Hematopoietic multipotent progenitor cell treated with erythropoietin and hydrocortisone succinate and interleukin-3 and kit ligand, for 17 days (in vitro differentiated cells): ENCODE measurements at regions not wholly inside any gene's neighbourhood (a gene's known extent, or its start where the extent isn't known, plus 50 kb on each side); places are given as distances from the start of the nearest gene placed in this dataset.
"Not testable (repeated sequence)": the region's sequence is repeated elsewhere in the genome, so short reads cannot be mapped to it uniquely, and the experiment has no call there.

Experiments used
- DNase-seq: peaks from one replicate; pipeline ENCODE4 v3.0.0-alpha.2; 2015; ENCODE audit warnings: low spot score

DNA sequence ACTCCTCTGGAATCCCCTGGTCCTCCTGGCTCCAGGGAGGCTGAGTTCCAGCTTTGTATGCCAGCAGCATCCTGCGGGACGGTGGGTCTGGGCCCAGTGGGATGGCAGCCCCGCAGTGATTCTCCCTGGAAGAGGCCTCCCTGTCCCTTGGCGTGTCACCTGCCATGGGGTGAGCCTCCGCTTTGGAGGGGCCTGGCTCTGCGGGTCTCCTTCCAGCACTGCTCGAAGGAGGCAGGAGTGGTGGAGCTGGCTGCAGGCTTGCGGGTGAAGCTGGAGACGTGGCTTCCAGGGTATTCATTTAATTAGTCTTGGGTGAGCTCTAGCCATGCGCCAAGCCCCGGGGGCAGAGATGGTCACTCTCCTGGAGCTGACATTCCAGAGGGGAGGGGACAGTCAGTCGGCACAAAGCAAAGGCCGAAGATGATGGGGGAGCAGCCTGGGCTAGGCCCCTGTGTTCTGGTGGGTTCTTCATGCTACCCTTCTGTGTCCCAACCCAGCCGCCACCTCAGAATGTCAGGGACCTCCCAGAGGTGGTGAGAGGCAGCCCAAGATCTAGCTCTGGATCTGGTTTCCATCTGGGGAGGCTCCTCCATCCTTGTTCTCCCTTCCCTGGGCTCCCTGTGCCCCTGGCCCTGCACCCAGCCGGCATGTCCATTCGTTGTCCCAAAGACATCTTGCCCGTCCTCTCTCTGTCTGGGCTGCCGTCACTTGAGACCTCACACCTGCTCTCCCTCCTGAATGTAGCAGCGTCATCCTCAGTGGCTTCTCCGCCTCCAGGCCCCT lies 1332.5 kb downstream of the BRD1 start:
- no peak for DNase-seq

DNA sequence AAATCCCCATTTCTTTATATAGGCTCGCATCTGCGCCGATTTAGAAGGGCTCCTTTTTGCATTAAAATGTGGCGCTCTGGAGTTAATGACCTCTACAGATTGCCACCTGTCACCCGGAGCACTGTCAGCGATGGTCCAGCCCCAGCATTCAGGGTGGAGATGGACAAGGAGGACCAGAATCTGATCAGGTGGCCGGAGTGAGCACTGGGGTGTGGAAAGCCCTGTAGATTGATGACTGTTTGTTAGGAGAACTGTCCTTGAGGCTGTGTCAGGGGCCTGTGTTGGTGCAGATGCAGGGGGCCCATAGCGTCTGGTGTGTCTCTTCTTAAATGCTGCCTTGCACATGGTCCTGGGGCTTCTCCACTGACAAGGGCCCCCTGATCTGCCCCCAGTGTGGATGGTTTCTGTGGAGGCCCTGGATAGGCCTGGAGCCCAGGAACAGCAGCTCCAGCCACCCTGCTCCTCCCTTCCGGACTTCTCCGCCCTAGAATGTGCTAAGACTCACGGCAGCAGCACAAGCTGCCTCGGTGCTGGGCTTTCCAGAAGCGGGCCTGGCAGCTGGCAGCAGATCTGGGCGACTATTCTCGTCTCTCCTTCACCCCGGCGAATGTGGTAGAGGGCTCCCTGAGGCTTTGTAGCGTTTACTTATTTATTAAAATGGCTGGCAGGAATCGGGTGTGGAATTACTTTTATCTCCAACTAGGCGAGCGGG lies 1333.3 kb downstream of the BRD1 start:
- DNase-seq = no peak

DNA sequence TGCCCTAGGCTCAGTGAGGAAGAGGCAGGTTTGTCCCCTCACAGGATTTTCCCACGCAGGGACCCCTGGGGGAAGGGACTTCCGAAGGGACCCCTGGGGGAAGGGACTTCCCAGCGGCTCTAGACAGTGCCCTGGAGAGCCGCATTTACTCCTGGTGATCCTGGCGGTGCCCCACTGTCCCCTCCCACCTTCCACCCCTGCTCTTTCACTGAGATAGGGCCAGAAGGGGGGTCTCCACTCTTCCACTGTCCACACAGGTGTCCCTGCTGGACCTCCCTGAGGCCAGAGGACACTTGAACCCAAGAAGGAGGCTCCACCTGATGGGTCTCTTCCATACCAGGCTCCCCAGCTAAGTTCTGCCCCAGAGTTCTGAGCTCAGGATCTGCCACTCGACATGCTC lies 1333.9 kb downstream of the BRD1 start:
- DNase-seq = no peak

DNA sequence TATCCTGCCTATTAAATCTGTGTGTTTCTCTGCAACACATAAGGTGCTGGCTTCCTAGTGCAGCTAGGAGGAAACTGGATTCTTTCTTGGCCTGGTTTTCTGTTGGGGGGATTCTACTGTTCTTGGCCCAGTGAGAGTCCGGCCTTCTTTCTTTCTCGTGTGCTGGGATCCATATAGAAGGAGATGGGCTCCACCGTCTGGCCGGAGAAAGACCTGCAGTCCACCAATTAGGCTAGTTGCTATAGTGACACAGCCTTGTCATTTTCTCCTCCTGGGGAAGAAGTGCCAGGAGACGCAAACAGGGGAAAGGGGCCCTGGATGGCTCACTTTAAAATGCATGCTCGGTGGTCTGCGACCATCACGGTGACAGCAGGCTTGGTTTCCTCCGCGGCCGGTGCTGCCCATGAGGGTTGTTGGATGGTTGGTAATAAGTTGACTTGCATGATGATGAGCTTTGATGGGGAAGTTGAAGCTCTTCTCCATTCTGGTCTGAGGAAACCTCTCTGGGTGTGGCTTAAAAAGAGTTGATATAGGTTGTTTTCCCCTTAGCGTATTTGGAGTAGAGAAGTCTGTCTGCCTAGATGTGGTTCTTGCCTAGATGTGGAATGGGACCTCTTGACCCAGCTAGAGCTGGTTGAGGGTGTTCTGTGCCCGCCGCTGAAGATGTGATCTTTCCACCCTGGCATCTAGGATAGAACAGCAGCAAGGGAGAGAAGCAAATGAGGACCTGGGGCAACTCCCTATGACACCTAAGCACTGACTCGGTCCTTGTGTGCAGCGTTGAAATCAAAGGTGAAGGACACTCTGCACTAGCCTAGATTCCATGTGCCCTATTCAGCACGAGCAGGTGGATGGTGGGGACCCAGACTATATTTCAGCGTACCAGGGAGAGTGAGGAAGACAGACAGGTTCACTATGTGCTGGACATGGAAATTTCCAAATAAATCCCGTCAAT lies 1335.0 kb downstream of the BRD1 start:
- DNase-seq = no peak

DNA sequence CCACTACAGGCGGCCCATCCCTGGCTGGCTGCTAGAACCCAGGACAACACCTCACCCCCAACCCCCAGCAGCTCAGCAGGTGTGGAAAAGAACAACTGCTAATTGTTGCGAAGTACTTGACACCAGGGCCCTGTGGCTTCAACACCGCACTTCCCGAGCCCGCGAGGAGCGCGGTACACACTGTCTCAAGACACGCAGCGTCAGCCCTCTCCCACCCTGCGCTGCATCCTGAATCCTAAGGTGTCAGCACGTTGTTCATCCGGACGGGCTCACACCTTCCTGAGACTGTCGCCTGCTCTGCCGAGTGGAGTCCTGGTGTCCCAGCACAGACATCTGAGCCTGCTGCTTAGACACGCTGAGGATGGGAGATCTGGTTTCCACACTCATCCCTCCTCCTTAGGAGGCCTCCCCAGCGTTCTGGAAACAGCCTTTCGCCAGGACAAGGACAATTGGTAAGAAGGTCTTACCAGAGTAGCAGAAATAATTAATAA lies 1336.2 kb downstream of the BRD1 start:
- DNase-seq = no peak

DNA sequence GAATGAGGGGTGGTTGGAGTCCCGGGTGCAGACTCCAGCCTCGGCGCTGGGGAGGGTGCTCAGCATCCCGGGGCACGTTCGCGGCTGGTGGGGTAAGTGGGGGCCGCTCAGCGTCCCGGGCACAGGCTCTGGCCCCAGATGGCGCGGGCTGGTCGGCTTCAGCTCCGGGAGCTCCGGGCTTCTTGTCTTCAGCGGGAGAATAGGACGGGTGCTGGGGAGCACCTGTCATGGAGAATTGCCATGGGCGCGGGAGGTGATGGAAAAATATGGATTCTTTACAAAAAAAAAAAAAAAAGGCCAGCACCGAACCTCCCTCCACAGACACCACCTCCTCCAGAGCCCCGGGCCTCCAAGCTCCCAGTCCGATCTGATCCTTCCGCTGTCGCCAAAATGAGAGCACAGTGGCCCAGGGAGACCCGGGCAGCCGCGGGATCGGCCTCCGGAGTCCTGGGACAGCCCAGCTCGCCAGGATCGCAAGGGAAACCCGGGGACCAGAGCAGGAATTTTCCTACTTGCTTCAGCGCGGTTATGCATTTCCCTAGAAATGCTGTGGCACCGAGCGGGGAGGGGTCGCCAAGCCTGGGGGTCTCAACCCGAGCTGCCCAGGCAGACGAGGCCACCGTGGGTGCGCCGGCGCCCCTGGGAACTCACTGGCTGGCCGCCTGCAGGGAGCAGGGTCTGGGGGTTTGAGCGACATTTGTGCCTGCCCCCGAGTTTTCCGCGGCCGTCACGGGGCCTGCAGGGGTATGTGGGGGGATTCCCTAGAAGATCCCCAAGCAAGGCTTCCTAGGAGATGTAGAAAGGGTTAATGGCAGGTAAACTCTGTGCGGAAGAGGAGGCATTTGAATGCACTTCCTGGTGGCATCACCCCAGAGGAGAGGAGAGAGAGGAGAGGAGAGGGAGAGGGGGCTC lies 1336.9 kb downstream of the BRD1 start:
- no peak for DNase-seq

DNA sequence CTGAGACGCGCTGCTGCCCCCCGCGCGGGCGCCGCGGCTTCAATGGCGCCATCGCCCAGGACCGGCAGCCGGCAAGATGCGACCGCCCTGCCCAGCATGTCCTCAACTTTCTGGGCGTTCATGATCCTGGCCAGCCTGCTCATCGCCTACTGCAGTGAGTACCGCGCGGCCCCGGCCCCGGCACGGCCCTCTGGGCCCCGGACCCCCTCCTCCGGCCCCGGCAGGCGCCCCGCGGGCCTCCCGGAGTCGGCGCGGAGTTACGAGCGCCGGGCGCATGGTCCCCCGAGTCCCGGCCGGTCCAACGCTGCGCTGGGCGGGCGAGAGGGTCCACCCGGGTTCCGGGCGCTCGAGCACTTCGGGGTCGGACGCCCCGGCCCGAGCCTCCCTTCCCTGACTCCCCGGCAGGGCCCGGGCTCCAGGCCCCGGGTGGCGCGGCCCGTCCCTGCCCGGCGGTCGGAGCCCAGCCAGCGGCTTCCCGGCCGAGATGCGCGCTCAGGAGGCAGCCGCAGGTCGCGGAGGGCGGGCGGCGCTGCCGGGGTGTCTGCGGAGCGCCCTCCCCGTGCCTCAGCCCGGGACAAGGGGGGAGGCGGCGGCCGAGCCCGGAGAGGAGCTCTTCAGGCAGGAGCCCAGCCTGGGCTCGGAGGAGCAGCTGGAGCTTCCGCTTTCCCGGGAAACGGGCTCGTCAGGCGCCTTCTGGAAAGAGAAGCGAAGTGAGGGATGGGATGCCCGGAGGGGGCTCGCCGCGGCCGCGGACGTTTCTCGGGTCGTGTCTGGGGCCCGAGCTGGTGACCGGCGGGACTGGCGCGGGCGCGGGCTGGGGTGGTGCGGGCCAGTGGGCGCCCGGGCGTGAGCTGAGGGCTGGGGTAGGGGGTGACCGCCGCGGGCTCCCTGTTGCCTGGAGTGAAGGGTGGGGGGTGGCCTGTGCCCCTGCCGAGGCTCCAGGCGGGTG lies 1337.8 kb downstream of the BRD1 start:
- no peak for DNase-seq

DNA sequence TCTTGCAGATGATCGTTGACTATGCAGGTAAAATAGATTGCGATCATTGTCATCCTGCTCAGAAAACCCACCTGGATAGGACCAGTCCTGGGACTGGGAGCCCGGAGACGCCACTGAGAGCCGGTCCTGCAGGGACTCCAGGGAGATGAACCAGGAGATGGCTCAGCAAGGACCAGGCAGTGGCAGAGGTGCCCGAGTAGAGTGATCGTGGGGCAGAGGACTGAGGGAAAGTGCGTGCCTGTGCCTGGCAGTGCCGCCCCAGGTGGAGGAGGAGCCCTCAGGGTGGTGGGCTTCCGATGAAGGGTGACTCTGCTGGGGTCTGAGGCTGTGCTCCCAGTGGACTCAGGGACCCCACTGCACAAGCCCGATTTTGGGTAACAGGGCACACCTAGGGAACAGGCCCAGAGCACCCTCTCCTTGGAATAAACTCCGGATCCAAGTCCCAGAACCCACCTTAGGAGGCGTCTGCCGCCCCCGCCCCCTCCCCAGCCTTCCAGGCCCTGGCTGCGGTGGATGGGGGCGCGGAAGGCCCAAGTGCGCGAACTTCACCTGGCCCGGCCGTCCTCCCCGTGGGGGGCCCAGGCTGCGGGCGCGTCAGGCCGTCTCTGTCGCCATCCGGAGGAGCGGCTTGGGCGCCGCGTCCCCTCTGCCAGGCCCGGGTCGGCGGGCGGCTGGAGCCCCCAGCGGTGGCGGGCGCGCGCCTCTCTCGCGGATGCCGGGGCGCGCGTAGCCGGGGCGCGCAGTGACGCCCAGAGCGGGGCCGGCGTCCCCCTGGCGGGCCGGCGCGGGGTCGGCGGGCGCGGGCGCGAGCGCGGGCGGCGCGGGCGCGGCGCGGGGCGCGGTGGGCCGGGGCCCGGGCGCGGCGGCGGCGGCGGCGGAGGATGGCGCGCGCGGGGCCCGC lies 1338.8 kb downstream of the BRD1 start:
- DNase-seq = no peak

DNA sequence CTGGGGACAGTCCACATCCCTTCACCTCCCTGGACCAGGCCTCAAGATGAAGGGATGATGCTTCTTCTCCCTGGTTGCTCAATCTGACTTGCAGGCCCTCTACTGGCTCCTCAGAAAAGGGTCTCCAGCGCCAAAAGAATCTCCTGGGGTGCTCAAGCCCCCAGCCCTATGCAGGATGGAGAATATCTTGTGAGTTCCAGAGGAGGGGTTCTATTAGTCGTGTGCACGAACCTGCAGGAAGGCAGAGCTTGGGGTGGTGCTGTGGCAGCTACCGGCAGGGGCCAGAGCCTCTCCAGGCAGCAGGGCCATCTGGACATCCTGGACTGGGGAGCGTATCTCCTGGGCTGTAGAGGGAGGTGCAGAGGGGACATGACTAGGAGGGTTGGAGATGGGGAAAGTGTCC lies 1339.5 kb downstream of the BRD1 start:
- DNase-seq = no peak

DNA sequence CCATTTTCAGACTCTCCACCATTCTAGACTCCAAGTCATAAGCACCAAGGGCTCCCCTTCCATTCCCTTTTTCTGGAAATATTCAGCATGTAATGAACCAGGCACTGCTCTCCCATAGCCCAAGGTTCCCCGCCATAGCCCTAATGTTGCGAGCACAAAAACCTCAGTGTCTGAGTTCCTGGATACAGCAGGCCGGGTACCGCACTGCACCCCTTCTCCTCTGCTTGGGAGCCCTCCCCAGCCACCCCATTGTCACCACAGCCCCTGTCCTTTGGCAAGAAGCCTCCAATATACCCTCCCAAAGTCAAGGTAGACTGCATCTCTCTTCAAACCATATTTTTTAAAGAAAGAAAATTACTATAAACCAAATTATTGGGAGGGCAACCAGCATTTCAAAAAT lies 1341.1 kb downstream of the BRD1 start:
- no peak for DNase-seq

DNA sequence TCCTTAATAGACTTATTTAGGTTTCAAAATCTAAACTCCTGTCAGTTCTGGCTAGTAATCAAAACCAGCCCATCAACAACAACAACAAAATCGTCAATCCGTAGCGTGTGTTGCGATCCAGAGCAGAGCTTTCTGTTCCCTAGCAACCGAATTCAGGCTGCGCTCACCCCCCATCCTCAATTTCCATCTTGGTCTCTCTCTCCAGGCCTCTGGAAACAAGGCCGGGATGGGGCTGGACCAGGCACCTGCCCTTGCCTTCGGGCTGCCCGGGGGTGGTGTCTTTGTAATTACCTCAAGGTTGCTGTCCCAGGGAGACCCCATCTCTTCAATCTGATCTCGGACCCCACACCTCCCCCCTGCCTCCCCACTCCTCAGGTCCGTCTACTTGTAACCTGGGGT lies 1341.5 kb downstream of the BRD1 start:
- DNase-seq = no peak

DNA sequence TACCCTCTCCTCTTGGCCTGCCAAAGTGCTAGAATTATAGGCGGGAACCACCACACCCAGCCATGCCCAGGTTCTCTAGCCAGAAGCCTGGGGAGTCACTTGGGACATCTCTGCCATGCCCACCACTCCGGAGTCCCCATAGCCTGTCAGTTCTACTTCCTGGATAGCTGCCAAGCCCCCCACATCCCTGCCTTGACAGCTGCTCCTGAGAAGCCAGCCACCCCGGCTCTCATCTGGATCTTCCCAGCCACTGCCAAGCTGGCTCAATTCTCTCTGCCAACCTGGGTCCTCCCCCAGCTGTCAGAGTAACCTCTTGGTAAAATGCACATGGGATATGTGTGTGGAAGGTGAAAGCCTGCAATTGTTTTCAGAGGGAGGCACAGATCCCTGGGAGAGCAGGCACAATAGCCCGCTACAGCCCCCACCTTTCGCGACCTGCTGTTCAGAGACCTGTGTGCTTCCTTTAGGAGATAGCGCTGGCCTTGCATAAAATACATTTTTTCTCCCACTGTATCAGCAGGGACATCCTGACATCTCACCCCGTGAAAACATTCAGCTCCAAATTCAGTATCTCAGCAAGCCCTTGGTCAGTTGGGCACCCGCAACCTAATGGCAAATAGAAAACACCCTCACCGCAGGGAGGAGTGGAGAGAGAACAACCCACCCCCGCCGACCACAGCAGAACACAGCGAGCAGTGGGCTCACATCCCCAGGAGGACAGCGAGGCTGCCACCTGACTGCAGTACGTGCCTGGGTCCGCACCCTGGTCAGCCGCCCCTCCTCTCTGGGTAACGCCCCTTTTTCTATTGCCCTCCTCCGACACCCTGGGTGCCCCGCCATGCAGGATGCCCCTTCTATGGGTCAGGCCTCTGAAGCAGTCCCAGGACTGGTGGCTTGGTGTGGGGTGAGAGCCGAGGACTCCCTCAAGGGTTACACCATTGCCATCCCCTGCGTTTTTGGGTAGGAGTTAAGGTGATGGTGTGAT lies 1342.2 kb downstream of the BRD1 start:
- no peak for DNase-seq

DNA sequence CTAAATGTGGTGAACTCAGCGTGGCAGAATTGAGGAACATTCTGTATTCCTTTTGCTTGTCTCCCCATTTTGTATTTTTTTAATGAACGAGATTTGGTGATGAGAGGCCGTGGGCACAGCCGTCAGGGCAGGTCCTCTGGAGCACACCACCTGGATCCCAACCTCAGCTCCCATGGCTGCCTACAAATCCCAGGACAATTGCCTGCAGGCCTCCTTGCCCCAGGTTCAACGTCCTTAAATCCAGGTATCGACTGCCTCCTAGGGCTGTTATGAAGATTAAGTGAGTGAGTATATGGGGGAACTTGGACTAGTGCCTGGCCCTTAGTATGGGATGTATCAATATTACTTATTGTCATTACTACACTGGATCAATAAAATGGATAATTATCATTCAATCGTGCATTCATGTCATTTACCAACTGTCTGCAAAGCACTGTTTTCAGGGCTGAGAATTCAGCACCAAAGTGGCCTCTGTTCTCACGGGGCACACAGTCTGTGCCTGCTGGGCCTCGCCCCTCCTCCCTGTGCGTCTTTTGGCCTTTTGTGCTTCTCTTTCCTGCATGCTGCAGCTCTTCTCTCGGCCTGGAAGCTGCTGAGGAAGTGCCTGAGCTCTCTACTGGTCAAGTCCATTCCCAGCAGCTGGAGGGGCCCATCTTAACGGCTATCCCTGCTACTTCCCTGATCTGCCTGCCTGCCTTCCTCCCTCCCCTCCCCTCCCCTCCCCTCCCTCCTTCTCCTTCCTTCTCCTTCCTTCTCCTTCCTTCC lies 1343.7 kb downstream of the BRD1 start:
- DNase-seq = no peak

DNA sequence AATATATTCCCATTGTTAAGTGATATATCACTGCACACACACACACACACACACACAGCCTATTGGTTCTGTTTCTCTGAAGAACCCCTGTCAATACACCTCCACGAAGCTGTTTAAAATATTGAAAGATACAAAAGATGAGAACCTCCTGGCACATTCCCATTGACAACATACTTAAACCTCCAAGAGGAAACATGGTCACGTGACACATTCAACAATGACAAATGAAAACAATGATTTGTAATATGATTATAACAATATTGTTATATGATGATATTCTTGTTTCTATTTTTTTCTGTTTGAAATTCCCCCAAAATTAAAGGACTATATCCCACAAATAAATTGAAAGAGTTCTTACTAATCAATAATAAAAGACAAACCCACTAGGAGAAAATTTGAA lies 1344.9 kb downstream of the BRD1 start:
- no peak for DNase-seq

DNA sequence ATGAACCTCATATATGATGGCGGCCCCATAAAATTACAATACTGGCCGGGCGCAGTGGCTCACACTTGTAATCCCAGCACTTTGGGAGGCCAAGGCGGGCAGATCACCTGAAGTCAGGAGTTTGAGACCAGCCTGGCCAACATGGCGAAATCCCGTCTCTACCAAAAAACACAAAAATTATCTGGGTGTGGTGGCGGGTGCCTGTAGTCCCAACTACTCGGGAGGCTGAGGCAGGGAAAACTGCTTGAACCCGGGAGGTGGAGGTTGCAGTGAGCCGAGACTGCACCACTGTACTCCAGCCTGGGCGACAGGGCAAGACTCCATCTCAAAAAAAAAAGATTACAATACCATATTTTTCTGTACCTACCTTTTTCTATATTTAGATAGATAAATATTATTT lies 1345.5 kb downstream of the BRD1 start:
- DNase-seq = not testable (repeated sequence)

DNA sequence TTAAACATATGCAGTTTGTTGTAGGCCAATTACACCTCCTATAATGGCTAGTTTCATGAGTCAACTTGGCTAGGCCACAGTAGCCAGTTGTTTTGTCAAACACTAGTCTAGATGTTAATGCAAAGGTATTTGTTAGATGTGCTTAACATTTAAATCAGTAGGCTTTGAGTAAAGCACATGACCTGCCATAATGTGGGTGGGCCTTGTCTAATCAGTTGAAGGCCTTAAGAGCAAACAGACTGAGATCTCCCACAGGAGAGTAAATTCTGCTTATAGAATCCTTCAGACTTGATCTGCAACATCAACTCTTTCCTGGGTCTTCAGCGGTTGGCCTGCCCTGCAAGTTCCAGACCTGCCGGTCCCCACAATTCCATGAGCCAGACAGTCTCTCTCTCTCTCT lies 1345.9 kb downstream of the BRD1 start:
- DNase-seq = no peak
